ENCODE measurements at regions not wholly inside any gene's neighbourhood (a gene's known extent, or its start where the extent isn't known, plus 50 kb on each side); places are given as distances from the start of the nearest gene placed in this dataset.

- TF ChIP-seq CTCF (IDR thresholded peaks at IDR 0.05) (no peak), POLR2A (IDR thresholded peaks at IDR 0.05) (no peak), EP300 (IDR thresholded peaks at IDR 0.05) (no peak), POLR2AphosphoS5 (IDR thresholded peaks at IDR 0.05) (no peak)
Observed at GRCh38 chr1:68673771-68674170, 176.9 kb upstream of the DEPDC1 start.

Measured in gastroesophageal sphincter (tissue), 3 donors.